Hepatocyte (in vitro differentiated cells): ENCODE measurements at regions not wholly inside any gene's neighbourhood (a gene's known extent, or its start where the extent isn't known, plus 50 kb on each side); places are given as distances from the start of the nearest gene placed in this dataset.

Experiments used
- CTCF ChIP-seq: fragments of 200-600 bp; sonication (generic); IDR thresholded peaks from 2 replicates; pipeline ENCODE4 v1.5.1; 2016; ENCODE audit warnings: antibody characterized with exemption, mild to moderate bottlenecking; ENCODE audit not compliant: poor library complexity
- EZH2phosphoT487 ChIP-seq: fragments of 200-600 bp; sonication (generic); IDR thresholded peaks from one replicate; pipeline ENCODE4 v1.6.1; 2018; ENCODE audit warnings: antibody characterized with exemption, mild to moderate bottlenecking, low read depth, moderate library complexity; ENCODE audit not compliant: unreplicated experiment, severe bottlenecking

GRCh38 chr22:23392420-23393121, 187.5 kb downstream of the IGLL1 start:
- TF ChIP-seq CTCF (no peak), EZH2phosphoT487 (no peak)
